ENCODE measurements at regions not wholly inside any gene's neighbourhood (a gene's known extent, or its start where the extent isn't known, plus 50 kb on each side); places are given as distances from the start of the nearest gene placed in this dataset.

- TF ChIP-seq CTCF (IDR thresholded peaks at IDR 0.05) (no peak), POLR2A (IDR thresholded peaks at IDR 0.05) (no peak)
These were observed 471.6 kb upstream of the FTMT start for GRCh38 chr5:121380066-121380465.

All from lower leg skin (tissue), 3 donors.